Activated CD4-positive, alpha-beta T cell treated with anti-CD3 and anti-CD28 coated beads for 4 hours (primary cell): ENCODE measurements at regions not wholly inside any gene's neighbourhood (a gene's known extent, or its start where the extent isn't known, plus 50 kb on each side); places are given as distances from the start of the nearest gene placed in this dataset.
"Not testable (repeated sequence)": the region's sequence is repeated elsewhere in the genome, so short reads cannot be mapped to it uniquely, and the experiment has no call there.

Source experiments
- DNase-seq, 2 donors: peaks; one replicate each; pipeline ENCODE4 v3.0.0-alpha.2; 2020

DNA sequence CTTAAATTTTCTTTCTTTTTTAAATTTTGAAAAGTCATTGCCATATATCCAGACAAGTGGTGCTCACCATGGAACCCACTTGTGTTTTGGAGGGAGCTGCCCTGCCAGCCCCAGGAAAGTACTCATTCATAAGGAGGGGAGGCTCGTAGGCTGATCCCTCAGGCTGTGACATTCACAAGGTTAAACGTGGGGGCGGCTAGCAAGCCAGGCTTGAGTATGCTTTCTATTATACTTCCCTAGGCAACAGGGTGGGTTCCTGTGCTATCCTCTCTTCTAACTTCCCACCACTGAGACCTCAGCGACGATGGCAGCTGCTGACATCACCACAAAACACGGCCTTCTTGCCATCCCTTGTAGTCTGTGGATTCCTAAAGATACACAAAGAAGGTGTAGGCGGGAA lies 160.5 kb upstream of the C2CD4B start:
- DNase-seq: no peak

DNA sequence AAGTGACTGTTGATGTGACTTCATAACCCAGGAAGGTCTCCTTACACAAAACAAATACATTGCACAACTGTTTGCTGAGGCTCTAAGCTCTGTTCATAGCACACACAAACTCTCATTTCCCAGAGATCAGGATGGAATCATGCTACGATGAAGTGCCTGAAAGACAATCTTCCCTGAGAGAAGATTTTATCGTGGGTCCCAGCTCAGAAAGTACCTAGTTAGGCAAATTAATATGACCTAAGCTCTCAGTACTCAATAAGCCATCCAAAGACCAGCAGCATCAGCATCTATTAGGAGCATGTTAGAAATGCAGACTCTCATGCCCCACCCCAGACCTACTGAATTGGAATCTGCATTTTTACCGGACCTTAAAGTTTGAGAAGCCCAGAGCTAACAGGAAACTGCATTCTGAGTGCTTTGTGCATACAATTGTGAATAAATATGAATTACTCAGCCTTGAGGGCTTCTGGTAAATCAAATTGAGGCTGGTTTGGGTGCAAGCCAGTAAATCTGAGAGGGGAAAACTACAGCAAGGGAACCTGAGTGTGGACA lies 161.5 kb upstream of the C2CD4B start:
- no peak for DNase-seq

DNA sequence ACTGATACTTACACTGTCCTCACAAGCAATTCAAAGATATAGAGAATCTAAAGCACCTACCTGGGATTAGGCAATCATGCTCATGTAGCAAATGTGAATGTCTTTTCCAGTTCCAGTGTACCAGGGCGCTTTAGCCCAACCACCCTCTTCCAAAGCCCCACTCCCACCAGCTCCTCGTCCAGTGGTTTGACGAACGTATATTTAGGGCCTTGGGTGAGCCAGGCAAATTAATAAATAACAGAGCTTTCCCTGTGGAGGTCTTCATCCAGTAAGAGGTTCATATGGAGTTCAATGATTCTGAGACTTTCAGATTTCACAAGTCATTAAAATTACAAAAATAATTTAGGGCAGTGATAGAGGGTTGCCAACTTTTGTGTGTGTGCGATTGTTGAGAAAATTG lies 162.3 kb upstream of the C2CD4B start:
- DNase-seq: no peak

DNA sequence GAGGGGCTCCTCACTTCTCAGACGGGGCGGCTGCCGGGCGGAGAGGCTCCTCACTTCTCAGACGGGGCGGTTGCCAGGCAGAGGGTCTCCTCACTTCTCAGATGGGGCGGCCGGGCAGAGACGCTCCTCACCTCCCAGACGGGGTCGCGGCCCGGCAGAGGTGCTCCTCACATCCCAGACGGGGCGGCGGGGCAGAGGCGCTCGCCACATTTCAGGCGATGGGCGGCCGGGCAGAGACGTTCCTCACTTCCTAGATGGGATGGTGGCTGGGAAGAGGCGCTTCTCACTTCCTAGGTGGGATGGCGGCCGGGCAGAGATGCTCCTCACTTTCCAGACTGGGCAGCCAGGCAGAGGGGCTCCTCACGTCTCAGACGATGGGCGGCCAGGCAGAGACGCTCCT lies 167.4 kb upstream of the C2CD4B start:
- DNase-seq: not testable (repeated sequence)

DNA sequence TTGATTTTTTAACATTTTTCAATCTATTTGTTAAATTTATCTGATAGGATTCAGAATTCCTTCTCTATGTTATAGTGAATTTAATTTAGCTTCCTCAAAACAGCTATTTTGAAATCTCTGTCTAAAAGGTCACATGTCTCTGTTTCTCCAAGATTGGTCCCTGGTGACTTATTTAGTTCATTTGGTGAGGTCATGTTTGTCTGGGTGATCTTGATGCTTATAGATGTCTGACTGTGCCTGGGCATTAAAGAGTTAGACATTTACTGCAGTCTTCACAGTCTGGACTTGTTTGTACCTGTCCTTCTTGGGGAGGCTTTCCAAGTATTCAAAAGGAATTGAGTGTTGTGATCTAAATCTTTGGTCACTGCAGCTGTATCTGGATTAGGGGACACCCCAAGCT lies 169.5 kb upstream of the C2CD4B start:
- DNase-seq: no peak

DNA sequence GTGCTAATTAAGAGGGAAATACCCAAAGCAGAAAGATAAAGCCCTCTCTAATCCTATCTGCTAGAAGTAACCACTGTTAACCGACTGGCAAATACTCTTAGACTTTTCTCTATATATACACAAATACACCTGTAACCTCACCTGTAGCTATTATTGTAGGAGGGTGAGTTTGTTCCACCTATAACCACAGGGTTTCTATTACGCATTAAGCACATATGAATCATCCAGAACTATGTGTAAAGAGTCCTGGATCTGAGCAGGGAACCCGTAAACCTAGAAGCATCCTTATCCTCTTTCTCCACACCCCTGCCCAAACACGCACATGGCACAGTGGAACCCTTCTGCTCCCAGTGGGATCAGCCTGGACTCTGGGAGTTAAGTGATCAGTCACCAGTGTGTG lies 172.8 kb upstream of the C2CD4B start:
- no peak for DNase-seq

DNA sequence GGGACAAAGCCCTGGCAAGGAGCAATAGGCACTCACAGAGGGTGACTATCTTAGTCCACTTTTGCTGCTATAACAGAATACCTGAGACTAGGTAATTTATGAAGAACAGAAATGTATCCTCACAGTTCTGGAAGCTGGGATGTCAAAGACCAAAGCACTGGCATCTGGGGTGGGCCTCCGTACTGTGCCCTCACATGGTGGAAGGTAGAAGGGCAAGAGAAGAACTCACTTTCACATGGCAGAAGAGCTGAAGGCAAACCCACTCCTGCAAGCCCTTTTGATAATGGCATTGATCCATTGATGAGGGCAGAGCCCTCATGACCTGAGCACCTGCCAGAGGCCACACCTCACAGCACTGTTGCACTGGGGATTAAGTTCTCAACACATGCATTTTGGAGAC lies 173.4 kb upstream of the C2CD4B start:
- no peak for DNase-seq

DNA sequence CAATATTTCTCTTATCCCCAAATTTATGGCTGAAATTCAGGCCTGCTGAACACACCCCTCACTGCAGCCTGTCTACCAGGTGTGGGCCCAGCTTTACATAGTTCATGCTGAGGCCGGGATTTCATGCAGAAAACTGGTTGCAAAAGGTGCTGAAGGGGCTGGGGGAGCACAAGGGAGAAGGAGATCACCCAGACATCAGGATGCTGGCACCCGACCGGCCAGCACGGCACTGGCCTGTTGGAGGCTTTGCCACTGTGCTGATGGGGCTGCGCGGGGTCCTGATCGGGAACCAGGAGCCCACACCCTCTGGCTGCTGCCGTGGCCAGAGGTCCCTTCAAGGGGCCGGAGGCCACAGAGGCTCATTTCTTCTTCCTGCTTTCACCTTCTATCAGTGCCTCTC lies 177.9 kb upstream of the C2CD4B start:
- DNase-seq: no peak

DNA sequence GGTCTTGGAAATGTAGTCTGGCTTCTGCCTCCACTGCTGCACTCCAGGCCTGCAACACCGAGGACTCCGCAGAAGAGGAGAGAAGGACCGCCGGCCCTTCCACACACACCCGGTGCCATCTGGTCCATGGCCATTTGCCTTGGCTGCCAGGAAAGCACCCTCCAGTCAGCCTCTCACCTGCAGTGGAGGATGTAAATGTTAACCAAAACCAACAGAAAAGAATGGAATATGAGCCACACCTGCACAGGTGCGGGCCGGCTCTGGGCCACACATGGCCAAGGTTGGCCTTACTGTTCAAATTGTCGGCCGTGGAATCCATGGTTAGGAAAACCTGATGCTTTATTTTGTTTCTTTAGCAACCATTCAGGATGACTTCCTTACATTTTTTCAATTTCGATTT lies 178.3 kb upstream of the C2CD4B start:
- DNase-seq: no peak

DNA sequence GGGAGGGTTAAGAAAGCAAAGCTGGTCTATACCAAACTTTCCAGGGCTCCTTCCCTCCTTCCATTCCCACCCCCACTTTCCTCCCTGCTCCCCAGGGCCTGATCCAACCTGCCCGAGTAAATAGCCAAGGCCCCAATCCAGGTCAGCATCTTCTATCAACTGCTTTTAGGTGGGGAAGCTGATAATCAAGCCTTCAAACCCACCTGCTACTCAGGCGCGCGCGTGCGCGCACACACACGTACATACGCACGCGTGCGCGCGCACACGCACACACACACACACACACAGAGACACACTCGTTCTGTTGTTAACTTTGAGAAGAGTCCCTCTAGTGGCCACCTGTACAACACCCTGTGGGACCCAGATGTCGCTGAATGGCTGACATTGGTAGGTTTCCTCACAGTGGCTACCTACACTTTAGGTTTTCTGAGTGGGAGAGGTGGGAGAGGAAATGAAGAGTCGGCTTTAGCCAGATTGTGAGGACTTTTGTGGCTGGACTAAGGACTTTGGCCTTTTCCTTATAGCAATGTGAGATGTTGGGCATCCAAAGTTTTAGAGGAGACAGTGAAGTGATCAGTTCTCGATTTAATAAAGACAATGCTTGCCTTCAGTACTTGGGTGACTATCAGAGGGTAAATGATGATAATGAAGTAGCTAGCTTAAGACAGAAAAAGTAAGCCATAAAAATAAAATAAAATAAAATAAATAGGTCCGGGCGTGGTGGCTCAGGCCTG lies 179.9 kb upstream of the C2CD4B start:
- peak; percentile 36 to 42 for DNase-seq

DNA sequence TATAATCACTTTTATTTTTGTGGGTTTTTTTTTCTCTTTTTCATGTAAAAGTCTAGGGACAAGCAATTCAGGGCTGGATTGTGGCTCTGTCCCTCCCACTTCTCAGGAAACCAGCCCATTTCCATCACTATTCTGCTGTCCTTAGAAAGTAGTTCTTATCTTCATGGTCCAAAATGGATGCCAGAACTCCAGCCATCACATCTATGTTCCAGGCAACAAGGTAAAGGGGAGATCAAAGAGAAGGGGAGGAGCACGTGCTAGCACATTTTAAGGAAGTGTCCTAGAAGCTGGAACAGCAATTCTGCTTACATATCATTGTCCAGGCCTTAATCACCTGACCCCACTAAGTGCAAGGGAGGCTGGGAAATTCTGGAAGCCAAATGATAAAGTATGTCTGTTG lies 181.1 kb upstream of the C2CD4B start:
- no peak for DNase-seq

DNA sequence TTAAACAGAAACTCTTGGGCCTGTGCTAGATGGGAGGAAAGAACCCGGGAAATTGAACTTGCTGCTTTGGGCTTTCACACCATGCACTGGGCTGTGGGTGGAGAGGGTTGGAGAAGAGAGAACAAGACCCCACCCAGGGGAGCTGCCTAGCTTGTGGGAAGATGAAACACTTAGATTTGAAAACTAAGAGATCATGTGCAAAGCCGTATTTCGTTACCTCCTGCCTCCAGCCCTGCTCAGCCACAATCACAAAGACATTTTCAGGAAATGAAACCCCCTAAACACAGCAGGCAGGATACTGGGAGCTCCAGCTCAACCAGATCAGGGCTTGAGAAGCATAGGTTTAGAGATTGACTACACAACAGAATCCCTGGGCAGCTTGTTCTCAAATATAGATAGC lies 183.0 kb upstream of the C2CD4B start:
- no peak for DNase-seq

DNA sequence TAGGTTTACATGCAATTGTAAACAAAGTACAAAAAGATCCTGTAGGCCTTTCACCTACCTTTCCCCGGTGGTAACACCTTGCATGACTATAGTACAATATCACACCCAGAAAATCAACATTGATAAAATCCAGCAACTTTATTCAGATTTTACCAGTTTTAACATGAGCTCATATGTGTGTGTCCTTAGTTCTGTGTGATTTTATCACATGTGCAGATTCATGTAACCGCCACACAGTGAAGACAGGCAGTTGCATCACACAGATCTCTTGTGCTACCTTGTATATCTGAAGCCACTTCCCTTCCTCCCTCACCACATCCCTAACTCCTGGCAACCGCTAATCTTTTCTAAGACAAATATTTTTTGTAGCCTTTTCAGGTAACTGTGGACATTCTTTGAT lies 183.5 kb upstream of the C2CD4B start:
- no peak for DNase-seq

DNA sequence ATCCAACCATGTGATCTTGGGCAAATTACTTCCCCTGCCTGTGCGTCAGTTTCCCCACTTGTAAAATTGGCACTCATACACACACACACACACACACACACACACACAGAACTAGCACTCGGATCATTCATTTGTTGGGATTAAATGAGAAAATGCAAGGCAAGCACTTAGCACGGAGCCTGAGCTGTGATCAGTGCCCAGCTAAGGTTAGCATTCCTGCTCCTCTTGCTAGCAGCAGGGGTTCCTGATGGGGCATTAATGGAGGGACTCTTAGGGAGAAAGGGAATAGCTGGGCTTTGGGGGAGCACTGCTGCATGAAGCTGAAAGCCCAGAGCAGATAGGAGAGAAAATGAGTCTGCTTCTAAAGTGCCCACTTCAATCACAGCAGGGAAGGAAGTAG lies 187.7 kb upstream of the C2CD4B start:
- no peak for DNase-seq

DNA sequence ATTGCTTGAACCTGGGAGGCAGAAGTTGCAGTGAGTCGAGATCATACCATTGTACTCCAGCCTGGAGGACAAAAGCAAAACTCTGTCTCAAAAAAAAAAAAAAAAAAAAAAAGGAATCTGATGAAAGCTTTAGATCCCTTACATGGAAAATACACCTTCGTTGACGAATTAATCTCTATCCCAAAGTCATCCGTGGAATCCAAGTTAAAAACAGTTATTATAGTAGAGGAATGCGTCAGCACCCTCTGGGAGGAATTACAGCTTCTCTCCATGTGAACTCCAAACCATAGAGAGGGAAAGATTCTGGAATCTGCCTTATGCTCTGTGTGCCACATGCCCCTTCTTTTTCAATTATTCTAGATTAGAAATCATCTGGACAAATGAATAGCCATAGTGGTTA lies 192.3 kb upstream of the C2CD4B start:
- no peak for DNase-seq

DNA sequence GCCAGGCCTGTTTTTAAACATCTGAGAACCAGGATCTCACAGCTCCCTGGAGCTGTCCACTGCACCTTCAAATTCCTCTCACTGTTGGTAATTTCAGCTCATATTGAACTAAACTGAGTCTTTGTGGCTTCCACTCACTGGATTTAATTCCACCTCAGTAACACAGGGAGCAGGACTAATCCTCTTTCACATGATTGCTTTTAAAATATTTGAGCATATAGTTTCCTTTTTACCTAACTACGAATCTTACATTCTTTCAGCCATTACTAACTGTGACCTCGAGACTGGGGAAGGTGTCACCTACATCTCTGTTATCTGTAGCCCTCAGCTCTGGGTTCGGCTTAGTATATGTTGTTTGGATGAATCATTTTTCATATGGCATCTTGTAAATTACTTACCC lies 194.3 kb upstream of the C2CD4B start:
- no peak for DNase-seq

DNA sequence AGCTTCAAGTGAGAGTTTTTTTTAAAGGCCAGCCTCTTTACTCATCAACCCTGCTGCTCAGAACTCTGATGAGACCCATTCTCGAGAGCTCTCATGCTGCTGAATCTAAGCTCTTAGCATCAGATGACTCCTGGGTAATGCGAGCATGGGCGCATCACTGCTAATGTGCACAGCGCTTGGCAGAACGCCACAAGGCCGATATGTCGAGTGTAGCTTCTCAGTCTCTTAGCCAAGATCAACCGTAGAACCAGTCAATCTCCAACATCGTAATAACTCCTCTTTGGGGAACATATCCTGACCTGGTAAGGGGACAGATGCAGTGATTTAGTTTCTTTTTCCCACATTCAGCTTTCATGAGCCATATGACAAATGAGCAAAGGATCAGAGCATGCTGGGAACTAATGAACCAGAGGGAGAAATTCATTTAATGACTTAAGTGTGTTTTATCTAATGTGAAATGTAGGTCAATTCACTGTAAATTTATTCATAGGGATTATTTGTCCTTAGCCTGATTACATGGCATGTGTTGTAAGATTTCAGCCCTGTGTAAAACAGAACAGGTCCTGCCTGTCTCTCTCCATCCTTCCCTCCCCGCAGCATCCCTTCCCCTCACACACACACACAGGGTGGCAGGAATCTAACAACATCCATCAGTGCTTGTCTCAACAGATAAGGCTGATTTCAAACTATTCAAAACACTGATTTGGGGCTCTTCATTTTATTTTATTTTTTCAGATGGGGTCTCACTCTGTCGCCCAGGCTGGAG lies 195.4 kb upstream of the C2CD4B start:
- DNase-seq: no peak

DNA sequence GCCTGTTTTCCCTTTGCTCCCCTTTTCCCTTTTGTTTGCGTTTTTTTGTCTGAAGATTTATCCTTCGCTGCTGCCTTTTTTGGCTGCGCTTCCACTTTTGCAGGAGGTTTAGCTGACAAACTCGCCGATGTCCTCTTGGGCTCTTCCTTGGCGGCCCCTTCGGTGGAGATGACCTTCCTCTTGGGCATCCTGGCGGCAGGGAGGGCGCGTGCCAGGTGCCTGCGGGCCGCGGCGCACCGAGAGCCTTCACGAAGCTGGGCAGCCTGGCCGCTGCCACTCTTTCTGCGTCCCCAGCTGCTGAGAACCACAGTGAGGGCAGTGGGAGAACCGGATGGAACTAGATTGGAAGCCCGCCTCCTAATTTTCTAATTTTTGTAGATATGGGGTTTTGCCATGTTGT lies 197.1 kb upstream of the C2CD4B start:
- DNase-seq: no peak

DNA sequence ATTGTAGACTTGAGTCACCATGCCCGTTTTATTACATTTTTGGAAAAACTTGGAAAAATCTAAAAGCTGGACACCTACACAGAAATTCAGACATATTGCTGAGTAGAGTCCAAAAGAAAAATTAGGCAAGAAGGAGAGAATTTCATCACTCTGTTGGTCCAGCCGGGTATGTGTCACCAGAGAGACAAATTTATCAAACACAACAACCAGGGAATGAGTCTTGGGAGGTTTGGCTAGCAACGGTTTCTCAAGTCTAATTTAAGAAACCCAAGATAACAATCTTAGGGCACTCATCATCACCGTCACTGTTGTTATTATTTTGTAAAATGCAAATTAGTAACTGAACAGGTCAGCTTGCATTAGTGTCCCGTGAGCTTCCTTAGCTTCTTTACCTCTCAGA lies 197.5 kb upstream of the C2CD4B start:
- no peak for DNase-seq

DNA sequence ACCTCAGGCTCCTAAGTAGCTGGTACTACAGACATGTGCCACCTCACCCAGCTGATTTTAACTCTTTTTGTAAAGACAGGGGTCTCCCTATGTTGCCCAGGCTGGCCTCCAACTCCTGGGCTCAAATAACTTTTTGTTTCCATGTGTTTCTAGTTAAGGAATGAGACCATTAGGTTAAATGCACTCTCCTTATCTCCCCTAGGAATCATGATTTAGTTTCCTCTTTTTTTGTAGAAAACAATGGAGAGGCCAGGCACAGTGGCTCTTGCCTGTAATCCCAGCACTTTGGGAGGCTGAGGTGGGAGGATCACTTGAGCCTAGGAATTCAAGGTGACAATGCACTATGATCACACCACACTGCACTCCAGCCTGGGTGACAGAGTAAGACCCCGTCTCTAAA lies 198.8 kb upstream of the C2CD4B start:
- no peak for DNase-seq

DNA sequence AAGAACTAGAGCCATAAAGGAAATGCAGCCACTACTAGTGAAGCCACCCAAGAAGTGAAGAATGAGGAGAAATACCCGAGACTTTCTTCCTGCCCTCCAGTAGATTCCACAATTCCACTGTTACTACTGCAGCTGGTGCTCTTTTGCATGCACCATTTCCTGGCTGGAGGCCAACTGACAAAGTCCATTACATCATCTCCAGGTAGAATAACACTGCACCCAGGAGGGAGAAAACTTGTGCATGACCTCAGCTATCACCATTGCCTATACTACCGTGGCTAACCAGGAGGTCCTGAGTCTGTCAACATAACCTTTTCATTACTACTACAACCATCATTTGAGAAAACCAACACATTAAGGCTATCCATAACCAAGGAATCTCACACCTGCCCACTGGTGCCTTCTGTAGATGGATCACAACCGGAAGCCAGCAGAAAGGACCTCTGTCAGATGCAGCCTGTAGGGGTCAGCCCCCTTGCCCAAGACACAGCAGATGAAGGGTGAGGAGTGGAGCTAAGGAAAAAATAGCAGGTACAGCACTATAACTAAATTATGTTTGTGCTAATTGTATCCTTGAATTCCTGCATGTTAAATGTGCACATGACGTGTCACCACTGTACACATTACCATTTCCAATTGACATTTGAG lies 200.8 kb upstream of the C2CD4B start:
- DNase-seq: no peak

DNA sequence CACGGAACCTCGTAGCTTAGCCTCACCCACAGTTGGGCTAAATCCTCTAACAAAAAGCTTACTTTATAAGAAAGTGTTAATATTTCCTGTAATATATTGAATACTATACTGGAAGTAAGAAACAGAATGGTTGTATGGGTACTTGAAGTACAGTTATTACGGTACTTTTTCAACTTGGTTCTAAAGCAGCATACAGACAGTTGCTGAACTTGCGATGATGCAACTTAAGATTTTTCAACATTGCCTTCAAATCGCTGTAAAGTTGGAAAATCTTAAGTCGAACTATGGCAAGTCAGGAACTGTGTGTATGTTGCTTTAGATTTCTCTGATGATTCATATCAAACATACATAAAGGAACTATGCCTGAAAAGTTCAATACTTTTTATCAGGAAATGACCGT lies 204.4 kb upstream of the C2CD4B start:
- DNase-seq: no peak

DNA sequence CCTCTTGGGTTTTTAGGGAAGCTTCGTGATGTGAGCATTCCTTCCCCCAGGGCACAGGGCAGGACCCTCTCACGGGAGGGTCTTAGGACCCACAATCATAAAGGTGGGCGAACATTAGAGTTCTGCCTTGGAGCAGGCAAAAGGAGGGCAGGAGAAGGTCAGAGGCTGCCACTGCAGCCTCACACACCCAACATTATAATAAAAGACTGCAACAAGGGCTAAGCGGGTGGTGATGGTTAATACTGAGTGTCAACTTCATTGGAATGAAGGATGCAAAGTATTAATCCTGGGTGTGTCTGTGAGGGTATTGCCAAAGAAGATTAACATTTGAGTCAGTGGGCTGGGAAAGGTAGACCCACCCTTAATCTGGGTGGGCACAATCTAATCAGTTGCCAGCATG lies 206.6 kb upstream of the C2CD4B start:
- DNase-seq: not testable (repeated sequence)
